ENCODE measurements at regions not wholly inside any gene's neighbourhood (a gene's known extent, or its start where the extent isn't known, plus 50 kb on each side); places are given as distances from the start of the nearest gene placed in this dataset.

DNA sequence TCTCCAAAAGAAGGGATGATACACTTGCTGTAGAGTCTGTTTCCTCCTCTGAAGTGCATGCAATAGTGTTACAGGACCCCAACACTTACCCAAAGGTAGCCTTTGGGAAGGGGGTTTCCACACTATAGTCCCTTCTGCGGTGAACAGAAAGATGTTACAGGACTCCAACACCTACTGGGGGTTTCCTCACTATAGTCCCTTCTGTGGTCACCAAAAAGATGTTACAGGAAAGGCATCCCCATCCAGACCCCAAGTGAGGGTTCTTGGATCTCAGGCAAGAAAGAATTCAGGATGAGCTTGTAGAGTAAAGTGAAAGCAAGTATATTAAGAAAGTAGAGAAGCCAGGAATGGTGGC lies 69.2 kb upstream of the PIK3CG start:
- H3K27ac ChIP-seq (ENCODE audit: low read depth in 1 of 3, low read length in 2 of 3), result no peak overlapping the region
- no peaks in the 10 kb centered on the region for H3K36me3 ChIP-seq (ENCODE audit: control insufficient read depth in 3 of 3, insufficient read depth in 2 of 3, low read depth in 1 of 3, low read length in 3 of 3)
- 53 to 84% (median 56%) methylated on average over 1 of the region's 1 CpG for WGBS, 3 donors
- no peak overlapping the region for H3K4me3 ChIP-seq (ENCODE audit: low read depth in 1 of 3, low read length in 3 of 3)
- no peaks in the 10 kb centered on the region for H3K27me3 ChIP-seq (ENCODE audit: control insufficient read depth in 3 of 3, insufficient read depth in 3 of 3, low read length in 3 of 3)
- no peaks in the 10 kb centered on the region for H3K4me1 ChIP-seq (ENCODE audit: control insufficient read depth in 3 of 3, insufficient read depth in 2 of 3, low read depth in 1 of 3, low read length in 2 of 3)
- DNase-seq (no peak), FAIRE-seq (no peak)
- peaks cover 0 to 3% of the 10 kb centered on the region in 2 donors for H3K9me3 ChIP-seq (ENCODE audit: control insufficient read depth in 2 of 2, insufficient read depth in 1 of 2, low read depth in 1 of 2, low read length in 1 of 2)

- no peak for DNase-seq
- Histone ChIP-seq H3K27me3 (ENCODE audit: control insufficient read depth in 3 of 3, insufficient read depth in 3 of 3, low read length in 3 of 3) (peaks cover 0 to 3% (median 0%) of the 10 kb centered on the region in 3 donors), H3K36me3 (ENCODE audit: control insufficient read depth in 3 of 3, insufficient read depth in 2 of 3, low read depth in 1 of 3, low read length in 3 of 3) (no peaks in the 10 kb centered on the region), H3K9me3 (ENCODE audit: control insufficient read depth in 2 of 2, insufficient read depth in 1 of 2, low read depth in 1 of 2, low read length in 1 of 2) (peaks cover 0 to 3% of the 10 kb centered on the region in 2 donors), H3K27ac (ENCODE audit: low read depth in 1 of 3, low read length in 2 of 3) (no peak overlapping the region), H3K4me3 (ENCODE audit: low read depth in 1 of 3, low read length in 3 of 3) (no peak overlapping the region), H3K4me1 (ENCODE audit: control insufficient read depth in 3 of 3, insufficient read depth in 2 of 3, low read depth in 1 of 3, low read length in 2 of 3) (no peaks in the 10 kb centered on the region)
- WGBS, 3 donors, result 98 to 100% (median 98%) methylated on average over 1 of the region's 1 CpG
- no peak for FAIRE-seq
Observed at GRCh38 chr7:106797937-106798336, 67.1 kb upstream of the PIK3CG start.

DNA sequence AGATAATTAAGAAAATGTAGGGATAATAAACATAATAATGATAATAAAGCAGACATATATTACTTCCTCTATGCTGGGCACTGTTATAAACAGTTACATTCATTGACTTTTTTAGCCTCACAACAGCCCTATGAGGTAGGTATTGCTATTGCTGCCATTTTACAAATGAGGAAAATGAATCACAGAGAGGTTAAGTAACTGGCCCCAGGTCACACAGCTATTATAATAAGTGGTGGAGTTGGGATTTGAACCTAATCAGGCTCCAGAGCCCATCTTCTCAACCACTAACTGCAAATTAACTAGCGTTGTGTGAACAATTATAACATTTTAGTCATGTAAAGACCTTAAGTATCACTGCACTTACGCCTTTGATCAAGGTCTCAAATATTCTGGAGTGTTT lies 62.5 kb upstream of the PIK3CG start:
- H3K36me3 ChIP-seq (ENCODE audit: control insufficient read depth in 3 of 3, insufficient read depth in 2 of 3, low read depth in 1 of 3, low read length in 3 of 3), result no peaks in the 10 kb centered on the region
- no peaks in the 10 kb centered on the region for H3K4me1 ChIP-seq (ENCODE audit: control insufficient read depth in 3 of 3, insufficient read depth in 2 of 3, low read depth in 1 of 3, low read length in 2 of 3)
- DNase-seq (no peak), FAIRE-seq (no peak)
- no peak overlapping the region for H3K4me3 ChIP-seq (ENCODE audit: low read depth in 1 of 3, low read length in 3 of 3)
- 91 to 94% (median 91%) methylated on average over 2 of the region's 2 CpGs for WGBS, 3 donors
- H3K27me3 ChIP-seq (ENCODE audit: control insufficient read depth in 3 of 3, insufficient read depth in 3 of 3, low read length in 3 of 3), result peaks cover 0 to 6% (median 3%) of the 10 kb centered on the region in 3 donors
- H3K27ac ChIP-seq (ENCODE audit: low read depth in 1 of 3, low read length in 2 of 3), result no peak overlapping the region
- H3K9me3 ChIP-seq (ENCODE audit: control insufficient read depth in 2 of 2, insufficient read depth in 1 of 2, low read depth in 1 of 2, low read length in 1 of 2), result peaks cover 0 to 2% of the 10 kb centered on the region in 2 donors

GRCh38 chr7:106806556-106806955 lies 58.5 kb upstream of the PIK3CG start:
- FAIRE-seq (no peak), DNase-seq (no peak)
- Histone ChIP-seq H3K27me3 (ENCODE audit: control insufficient read depth in 3 of 3, insufficient read depth in 3 of 3, low read length in 3 of 3) (peaks cover 0 to 6% (median 1%) of the 10 kb centered on the region in 3 donors), H3K27ac (ENCODE audit: low read depth in 1 of 3, low read length in 2 of 3) (no peak overlapping the region), H3K4me1 (ENCODE audit: control insufficient read depth in 3 of 3, insufficient read depth in 2 of 3, low read depth in 1 of 3, low read length in 2 of 3) (no peaks in the 10 kb centered on the region), H3K9me3 (ENCODE audit: control insufficient read depth in 2 of 2, insufficient read depth in 1 of 2, low read depth in 1 of 2, low read length in 1 of 2) (no peaks in the 10 kb centered on the region), H3K4me3 (ENCODE audit: low read depth in 1 of 3, low read length in 3 of 3) (no peak overlapping the region), H3K36me3 (ENCODE audit: control insufficient read depth in 3 of 3, insufficient read depth in 2 of 3, low read depth in 1 of 3, low read length in 3 of 3) (no peaks in the 10 kb centered on the region)
- WGBS, 3 donors, result 34 to 64% (median 48%) methylated on average over 4 of the region's 4 CpGs

DNA sequence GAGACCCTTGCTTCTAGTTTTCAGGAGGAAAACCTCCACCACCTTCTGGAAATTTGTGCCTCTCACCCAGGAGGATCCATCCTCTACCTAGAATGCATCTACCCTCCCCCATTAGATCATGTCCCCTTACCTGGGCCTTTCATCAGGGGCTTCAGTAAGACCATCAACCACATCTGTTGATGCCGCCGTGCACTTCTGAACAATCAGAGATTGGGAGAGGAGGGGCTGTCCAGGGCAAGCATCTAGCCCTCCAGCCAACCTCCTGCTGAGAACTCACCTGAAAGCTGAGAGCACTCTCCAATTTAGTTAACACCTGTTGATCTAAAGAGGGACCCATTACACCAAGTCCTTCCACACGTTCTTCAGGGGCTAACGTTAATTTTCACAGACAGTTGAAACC lies 57.6 kb upstream of the PIK3CG start:
- FAIRE-seq (no peak), DNase-seq (no peak)
- Histone ChIP-seq H3K27me3 (ENCODE audit: control insufficient read depth in 3 of 3, insufficient read depth in 3 of 3, low read length in 3 of 3) (peaks cover 0 to 6% (median 0%) of the 10 kb centered on the region in 3 donors), H3K27ac (ENCODE audit: low read depth in 1 of 3, low read length in 2 of 3) (no peak overlapping the region), H3K4me3 (ENCODE audit: low read depth in 1 of 3, low read length in 3 of 3) (no peak overlapping the region), H3K4me1 (ENCODE audit: control insufficient read depth in 3 of 3, insufficient read depth in 2 of 3, low read depth in 1 of 3, low read length in 2 of 3) (no peaks in the 10 kb centered on the region), H3K9me3 (ENCODE audit: control insufficient read depth in 2 of 2, insufficient read depth in 1 of 2, low read depth in 1 of 2, low read length in 1 of 2) (no peaks in the 10 kb centered on the region), H3K36me3 (ENCODE audit: control insufficient read depth in 3 of 3, insufficient read depth in 2 of 3, low read depth in 1 of 3, low read length in 3 of 3) (no peaks in the 10 kb centered on the region)
- 83 to 90% (median 85%) methylated on average over 4 of the region's 4 CpGs for WGBS, 3 donors

GRCh38 chr7:106808967-106809635 lies 56.0 kb upstream of the PIK3CG start:
- 95 to 97% (median 97%) methylated on average over 9 of the region's 9 CpGs for WGBS, 3 donors
- no peak overlapping the region for H3K27ac ChIP-seq (ENCODE audit: low read depth in 1 of 3, low read length in 2 of 3)
- FAIRE-seq (no peak), DNase-seq (no peak)
- H3K9me3 ChIP-seq (ENCODE audit: control insufficient read depth in 2 of 2, insufficient read depth in 1 of 2, low read depth in 1 of 2, low read length in 1 of 2), result no peaks in the 10 kb centered on the region
- H3K4me1 ChIP-seq (ENCODE audit: control insufficient read depth in 3 of 3, insufficient read depth in 2 of 3, low read depth in 1 of 3, low read length in 2 of 3), result no peaks in the 10 kb centered on the region
- peaks cover 0 to 4% (median 0%) of the 10 kb centered on the region in 3 donors for H3K27me3 ChIP-seq (ENCODE audit: control insufficient read depth in 3 of 3, insufficient read depth in 3 of 3, low read length in 3 of 3)
- H3K4me3 ChIP-seq (ENCODE audit: low read depth in 1 of 3, low read length in 3 of 3), result no peak overlapping the region
- H3K36me3 ChIP-seq (ENCODE audit: control insufficient read depth in 3 of 3, insufficient read depth in 2 of 3, low read depth in 1 of 3, low read length in 3 of 3), result no peaks in the 10 kb centered on the region

DNA sequence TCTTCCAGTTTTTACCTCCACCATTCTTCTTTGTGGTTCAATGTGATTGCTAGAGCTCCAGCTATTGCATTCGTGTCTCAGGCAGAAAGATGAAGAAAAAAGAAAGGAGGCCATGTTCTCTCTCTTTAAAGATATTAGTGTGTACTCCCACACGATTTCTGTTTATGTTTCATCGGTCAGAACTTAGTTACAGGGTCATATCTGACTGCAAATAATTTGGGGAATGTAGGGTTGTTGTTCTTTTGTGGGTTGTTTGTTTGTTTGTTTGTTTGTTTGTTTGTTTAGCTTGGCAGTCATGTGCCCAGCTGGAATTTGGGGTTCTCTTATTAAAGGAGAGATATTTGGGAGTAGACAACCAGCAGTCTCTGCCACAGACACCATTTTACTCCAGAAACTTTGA lies 53.6 kb upstream of the PIK3CG start:
- Histone ChIP-seq H3K4me1 (ENCODE audit: control insufficient read depth in 3 of 3, insufficient read depth in 2 of 3, low read depth in 1 of 3, low read length in 2 of 3) (no peaks in the 10 kb centered on the region), H3K27ac (ENCODE audit: low read depth in 1 of 3, low read length in 2 of 3) (no peak overlapping the region), H3K36me3 (ENCODE audit: control insufficient read depth in 3 of 3, insufficient read depth in 2 of 3, low read depth in 1 of 3, low read length in 3 of 3) (no peaks in the 10 kb centered on the region), H3K9me3 (ENCODE audit: control insufficient read depth in 2 of 2, insufficient read depth in 1 of 2, low read depth in 1 of 2, low read length in 1 of 2) (no peaks in the 10 kb centered on the region), H3K27me3 (ENCODE audit: control insufficient read depth in 3 of 3, insufficient read depth in 3 of 3, low read length in 3 of 3) (no peaks in the 10 kb centered on the region), H3K4me3 (ENCODE audit: low read depth in 1 of 3, low read length in 3 of 3) (no peak overlapping the region)
- 48 to 57% (median 57%) methylated on average over 3 of the region's 3 CpGs for WGBS, 3 donors
- no peak for DNase-seq
- FAIRE-seq, result no peak

GRCh38 chr7:106812027-106812643 lies 52.9 kb upstream of the PIK3CG start:
- FAIRE-seq, result no peak

More at GRCh38 chr7:106812027-106812643, 52.9 kb upstream of the PIK3CG start:
- DNase-seq, result no peak
- Histone ChIP-seq H3K4me3 (ENCODE audit: low read depth in 1 of 3, low read length in 3 of 3) (no peak overlapping the region), H3K36me3 (ENCODE audit: control insufficient read depth in 3 of 3, insufficient read depth in 2 of 3, low read depth in 1 of 3, low read length in 3 of 3) (no peaks in the 10 kb centered on the region), H3K9me3 (ENCODE audit: control insufficient read depth in 2 of 2, insufficient read depth in 1 of 2, low read depth in 1 of 2, low read length in 1 of 2) (no peaks in the 10 kb centered on the region), H3K27ac (ENCODE audit: low read depth in 1 of 3, low read length in 2 of 3) (no peak overlapping the region), H3K4me1 (ENCODE audit: control insufficient read depth in 3 of 3, insufficient read depth in 2 of 3, low read depth in 1 of 3, low read length in 2 of 3) (no peaks in the 10 kb centered on the region), H3K27me3 (ENCODE audit: control insufficient read depth in 3 of 3, insufficient read depth in 3 of 3, low read length in 3 of 3) (no peaks in the 10 kb centered on the region)
- WGBS, 3 donors, result 69 to 77% (median 70%) methylated on average over 4 of the region's 4 CpGs

Data from small intestine (tissue), 7 donors.